MM.1S (cell line): ENCODE measurements at regions not wholly inside any gene's neighbourhood (a gene's known extent, or its start where the extent isn't known, plus 50 kb on each side); places are given as distances from the start of the nearest gene placed in this dataset.

Experiments used
- DNase-seq: peaks from one replicate; pipeline ENCODE4 v3.0.0-alpha.2; 2015
- H2AFZ ChIP-seq: fragments of 300-600 bp; sonication (generic); 2 replicates; pipeline ENCODE4 v1.6.0; 2016; ENCODE audit warnings: antibody characterized with exemption, low read length
- H3F3A ChIP-seq: fragments of 300-600 bp; sonication (generic); 2 replicates; pipeline ENCODE4 v1.6.1; 2016; ENCODE audit warnings: mild to moderate bottlenecking, antibody characterized with exemption, low read length, moderate library complexity, mixed read lengths; ENCODE audit not compliant: insufficient read depth
- H3K27ac ChIP-seq: fragments of 300-600 bp; sonication (generic); 2 replicates; pipeline ENCODE4 v1.5.1; 2016; ENCODE audit warnings: mild to moderate bottlenecking, low read length
- H3K27me3 ChIP-seq: fragments of 300-600 bp; sonication (generic); replicated peaks from 2 replicates; pipeline ENCODE4 v1.6.0; 2016; ENCODE audit warnings: low read length; ENCODE audit not compliant: insufficient read depth
- H3K36me3 ChIP-seq: fragments of 300-600 bp; sonication (generic); replicated peaks from 2 replicates; pipeline ENCODE4 v1.6.1; 2016; ENCODE audit warnings: mild to moderate bottlenecking, low read length, mixed read lengths; ENCODE audit not compliant: insufficient read depth
- H3K4me1 ChIP-seq: fragments of 300-600 bp; sonication (generic); 2 replicates; pipeline ENCODE4 v1.6.1; 2016; ENCODE audit warnings: low read length, mixed read lengths
- H3K4me2 ChIP-seq: fragments of 300-600 bp; sonication (generic); 2 replicates; pipeline ENCODE4 v1.6.0; 2016; ENCODE audit warnings: low read depth, low read length
- H3K4me3 ChIP-seq: fragments of 300-600 bp; sonication (generic); 2 replicates; pipeline ENCODE4 v1.5.1; 2016; ENCODE audit warnings: low read length, mixed read lengths
- H3K79me2 ChIP-seq: fragments of 300-600 bp; sonication (generic); 2 replicates; pipeline ENCODE4 v1.6.1; 2016; ENCODE audit warnings: mixed run types, low read length, mixed read lengths
- H3K9ac ChIP-seq: fragments of 300-600 bp; sonication (generic); 2 replicates; pipeline ENCODE4 v1.6.1; 2016; ENCODE audit warnings: low read length, mixed read lengths
- H3K9me2 ChIP-seq: fragments of 300-600 bp; sonication (generic); replicated peaks from 2 replicates; pipeline ENCODE4 v1.6.1; 2016; ENCODE audit warnings: mild to moderate bottlenecking, low read length, mixed read lengths; ENCODE audit not compliant: insufficient read depth
- H3K9me3 ChIP-seq: fragments of 300-600 bp; sonication (generic); replicated peaks from 2 replicates; pipeline ENCODE4 v1.6.1; 2016; ENCODE audit warnings: mild to moderate bottlenecking, low read length, mixed read lengths; ENCODE audit not compliant: insufficient read depth
- H4K20me1 ChIP-seq: fragments of 300-600 bp; sonication (generic); 2 replicates; pipeline ENCODE4 v1.6.1; 2016; ENCODE audit warnings: mild to moderate bottlenecking, low read length, moderate library complexity, mixed read lengths; ENCODE audit not compliant: insufficient read depth
- EZH2 ChIP-seq: fragments of 300-600 bp; sonication (generic); optimal IDR thresholded peaks from 2 replicates; pipeline ENCODE3; 2017; ENCODE audit warnings: low read depth, mild to moderate bottlenecking, antibody characterized with exemption, low read length, mixed read lengths
- EZH2phosphoT487 ChIP-seq: fragments of 300-600 bp; sonication (generic); IDR thresholded peaks from 2 replicates; pipeline ENCODE4 v1.6.1; 2018; ENCODE audit warnings: antibody characterized with exemption, low read length
- TF ChIP-seq, protein P1 (sequence below): fragments of 300-600 bp; sonication (generic); IDR thresholded peaks from 2 replicates; pipeline ENCODE4 v1.5.1; 2016; ENCODE audit warnings: antibody characterized with exemption, low read length, mixed read lengths

DNA sequence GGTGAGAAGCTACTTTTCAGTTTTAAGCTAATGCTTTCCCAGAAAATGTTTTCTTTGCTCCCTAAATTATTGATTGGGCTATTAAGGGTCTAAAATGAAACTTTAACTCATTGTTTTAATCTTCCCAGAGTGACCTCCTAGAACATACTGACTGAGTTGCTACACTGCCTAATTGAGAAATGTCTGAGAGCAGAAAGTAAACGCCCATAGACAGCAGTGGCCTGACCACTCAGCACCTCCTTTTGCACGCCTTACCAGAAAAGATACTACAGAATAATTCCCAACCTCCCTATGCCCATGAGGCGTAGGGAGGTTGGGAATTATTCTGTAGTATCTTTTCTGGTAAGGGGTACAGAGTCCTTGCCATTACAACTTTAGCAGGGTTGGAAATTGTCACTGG lies 381.8 kb upstream of the LCORL start:
- DNase-seq, result no peak
- Histone ChIP-seq H3K4me1 (no peaks in the 10 kb centered on the region), H3K9ac (no peak overlapping the region), H4K20me1 (no peaks in the 10 kb centered on the region), H3K4me3 (no peak overlapping the region), H3K36me3 (no peaks in the 10 kb centered on the region), H3K9me2 (no peaks in the 10 kb centered on the region), H3F3A (no peaks in the 10 kb centered on the region), H3K9me3 (no peaks in the 10 kb centered on the region), H3K27ac (no peak overlapping the region), H2AFZ (no peak overlapping the region), H3K27me3 (no peaks in the 10 kb centered on the region), H3K79me2 (no peaks in the 10 kb centered on the region), H3K4me2 (no peak overlapping the region)
- TF ChIP-seq EZH2phosphoT487 (no peak), EZH2 (no peak)
- TF ChIP-seq, protein P1, sequence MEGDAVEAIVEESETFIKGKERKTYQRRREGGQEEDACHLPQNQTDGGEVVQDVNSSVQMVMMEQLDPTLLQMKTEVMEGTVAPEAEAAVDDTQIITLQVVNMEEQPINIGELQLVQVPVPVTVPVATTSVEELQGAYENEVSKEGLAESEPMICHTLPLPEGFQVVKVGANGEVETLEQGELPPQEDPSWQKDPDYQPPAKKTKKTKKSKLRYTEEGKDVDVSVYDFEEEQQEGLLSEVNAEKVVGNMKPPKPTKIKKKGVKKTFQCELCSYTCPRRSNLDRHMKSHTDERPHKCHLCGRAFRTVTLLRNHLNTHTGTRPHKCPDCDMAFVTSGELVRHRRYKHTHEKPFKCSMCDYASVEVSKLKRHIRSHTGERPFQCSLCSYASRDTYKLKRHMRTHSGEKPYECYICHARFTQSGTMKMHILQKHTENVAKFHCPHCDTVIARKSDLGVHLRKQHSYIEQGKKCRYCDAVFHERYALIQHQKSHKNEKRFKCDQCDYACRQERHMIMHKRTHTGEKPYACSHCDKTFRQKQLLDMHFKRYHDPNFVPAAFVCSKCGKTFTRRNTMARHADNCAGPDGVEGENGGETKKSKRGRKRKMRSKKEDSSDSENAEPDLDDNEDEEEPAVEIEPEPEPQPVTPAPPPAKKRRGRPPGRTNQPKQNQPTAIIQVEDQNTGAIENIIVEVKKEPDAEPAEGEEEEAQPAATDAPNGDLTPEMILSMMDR, result no peak

DNA sequence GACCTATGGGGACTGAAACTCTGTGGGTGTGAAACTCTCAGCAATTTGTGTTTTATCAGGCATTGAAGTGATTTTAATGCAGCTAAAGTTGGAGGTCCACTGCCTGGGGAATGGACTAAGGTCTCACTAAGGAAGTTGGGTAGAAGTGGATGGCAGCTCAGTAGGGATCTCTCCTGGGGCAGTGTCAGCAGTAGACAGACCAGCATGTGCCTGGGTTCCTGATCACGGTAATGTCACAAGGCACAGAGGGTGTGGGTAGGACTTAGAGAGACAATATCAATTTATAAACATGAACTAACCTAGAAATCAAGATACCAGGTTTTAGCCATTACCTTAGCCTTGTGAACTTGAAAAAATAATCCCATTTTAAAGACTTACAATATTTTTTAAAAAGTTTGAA lies 380.3 kb upstream of the LCORL start:
- Histone ChIP-seq H3K9ac (no peak overlapping the region), H3K9me2 (no peaks in the 10 kb centered on the region), H3F3A (no peaks in the 10 kb centered on the region), H2AFZ (no peak overlapping the region), H3K79me2 (no peaks in the 10 kb centered on the region), H3K27me3 (no peaks in the 10 kb centered on the region), H3K9me3 (no peaks in the 10 kb centered on the region), H3K36me3 (no peaks in the 10 kb centered on the region), H4K20me1 (no peaks in the 10 kb centered on the region), H3K4me3 (no peak overlapping the region), H3K4me1 (no peaks in the 10 kb centered on the region), H3K4me2 (no peak overlapping the region), H3K27ac (no peak overlapping the region)
- no peak for DNase-seq
- TF ChIP-seq EZH2phosphoT487 (no peak), EZH2 (no peak)
- TF ChIP-seq, protein P1, result no peak

DNA sequence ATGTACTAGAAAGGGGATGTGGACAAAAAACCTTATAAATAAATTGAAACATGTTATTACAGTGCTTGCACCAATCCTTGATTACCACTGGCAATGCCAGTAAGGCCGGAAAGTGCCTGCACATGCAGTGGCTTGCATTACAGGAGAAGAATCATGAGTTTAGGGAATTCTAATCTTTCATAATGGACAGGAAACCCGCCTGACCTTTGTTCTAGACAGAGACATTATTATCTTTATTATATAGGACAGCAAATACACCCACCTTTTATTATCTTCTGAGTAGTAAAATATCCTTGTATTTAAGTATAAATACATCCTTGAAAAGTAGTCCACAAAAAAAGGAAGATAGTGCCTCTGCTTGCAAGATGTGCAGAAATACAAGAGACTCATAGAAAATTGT lies 379.9 kb upstream of the LCORL start:
- H4K20me1 ChIP-seq, result no peaks in the 10 kb centered on the region
- no peaks in the 10 kb centered on the region for H3K27me3 ChIP-seq
- H3K4me1 ChIP-seq, result no peaks in the 10 kb centered on the region
- H3K36me3 ChIP-seq, result no peaks in the 10 kb centered on the region
- H3K4me2 ChIP-seq, result no peak overlapping the region
- H2AFZ ChIP-seq, result no peak overlapping the region
- H3K4me3 ChIP-seq, result no peak overlapping the region
- no peak overlapping the region for H3K27ac ChIP-seq
- TF ChIP-seq EZH2, result no peak
- TF ChIP-seq EZH2phosphoT487, result no peak
- TF ChIP-seq, protein P1, result no peak
- H3K79me2 ChIP-seq, result no peaks in the 10 kb centered on the region
- no peaks in the 10 kb centered on the region for H3K9me2 ChIP-seq
- H3F3A ChIP-seq, result no peaks in the 10 kb centered on the region
- H3K9ac ChIP-seq, result no peak overlapping the region
- DNase-seq, result no peak
- no peaks in the 10 kb centered on the region for H3K9me3 ChIP-seq
